ENCODE measurements at regions not wholly inside any gene's neighbourhood (a gene's known extent, or its start where the extent isn't known, plus 50 kb on each side); places are given as distances from the start of the nearest gene placed in this dataset.

- no peak for DNase-seq (ENCODE audit: low spot score)
Measured at GRCh38 chr10:61356354-61356753, 96.8 kb downstream of the TMEM26 start.

DNA sequence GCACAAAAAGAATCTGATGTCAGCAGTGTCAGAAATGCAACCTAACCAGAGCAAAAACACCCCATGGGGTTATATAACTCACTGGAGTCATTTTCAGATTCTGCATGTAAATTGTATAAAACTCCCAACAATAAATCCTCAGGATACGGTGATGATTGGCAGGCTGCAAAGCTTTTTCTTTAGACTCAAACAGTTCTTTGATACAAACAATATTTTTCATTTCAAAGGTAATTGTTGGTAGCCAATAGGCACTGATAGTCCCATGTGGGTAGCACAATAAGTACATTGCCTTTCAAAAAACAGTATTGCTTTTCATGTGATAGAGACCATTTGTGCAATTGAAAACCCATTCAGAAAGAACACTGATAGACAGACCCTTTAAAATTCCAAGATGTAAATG is 98.0 kb downstream of the TMEM26 start:
- no peak for DNase-seq (ENCODE audit: low spot score)

DNA sequence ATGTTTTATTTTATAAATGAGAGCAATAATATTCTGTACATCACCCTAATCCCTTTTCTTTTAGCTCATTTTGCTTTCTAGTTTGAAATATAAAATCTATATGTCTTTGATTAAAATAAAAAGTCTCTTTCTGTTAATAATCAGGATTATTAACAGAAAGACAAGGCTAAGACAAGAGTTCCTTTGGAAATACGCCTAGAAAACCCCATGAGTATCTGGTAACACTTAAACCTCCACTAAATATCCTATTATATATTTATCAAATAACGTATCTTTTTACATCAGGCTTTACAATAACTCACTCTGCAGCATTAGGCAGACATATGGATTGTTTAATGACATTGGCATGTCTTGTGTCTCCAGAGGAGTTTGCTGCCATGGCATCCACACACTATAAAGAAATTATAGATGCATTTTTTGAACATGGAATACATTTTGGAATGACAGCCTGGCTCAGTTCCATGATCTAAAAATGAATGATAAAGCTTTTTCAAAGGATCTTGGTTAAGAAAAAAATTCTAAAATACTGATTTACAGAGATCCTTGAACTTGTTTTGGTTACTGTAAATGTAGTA is 98.7 kb downstream of the TMEM26 start:
- DNase-seq (ENCODE audit: low spot score) = no peak

GRCh38 chr10:61350794-61351193 is 102.4 kb downstream of the TMEM26 start:
- DNase-seq (ENCODE audit: low spot score) = no peak

- no peak for DNase-seq (ENCODE audit: low spot score)
Measured at GRCh38 chr10:61350068-61350467, 103.1 kb downstream of the TMEM26 start.

GRCh38 chr10:61346796-61347413 is 106.3 kb downstream of the TMEM26 start:
- no peak for DNase-seq (ENCODE audit: low spot score)

DNA sequence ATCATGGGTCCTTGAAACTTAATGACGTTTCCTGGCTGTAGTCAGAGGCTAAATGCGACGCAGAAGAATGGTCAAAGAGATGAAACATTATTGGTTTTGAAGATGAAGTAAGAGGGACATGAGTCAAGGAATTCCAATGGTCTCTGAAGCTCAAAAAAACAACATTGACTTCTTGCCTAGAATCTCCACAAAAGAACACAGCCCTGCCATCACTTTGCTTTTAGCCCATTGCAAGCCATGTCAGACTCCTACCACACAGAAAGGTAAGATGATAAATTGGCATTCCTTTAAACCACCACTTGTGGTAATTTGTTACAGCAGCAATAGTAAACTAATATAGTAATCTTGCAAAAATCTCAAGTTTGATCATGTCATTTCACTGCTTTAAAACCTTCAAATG is 109.4 kb downstream of the TMEM26 start:
- no peak for DNase-seq (ENCODE audit: low spot score)

DNA sequence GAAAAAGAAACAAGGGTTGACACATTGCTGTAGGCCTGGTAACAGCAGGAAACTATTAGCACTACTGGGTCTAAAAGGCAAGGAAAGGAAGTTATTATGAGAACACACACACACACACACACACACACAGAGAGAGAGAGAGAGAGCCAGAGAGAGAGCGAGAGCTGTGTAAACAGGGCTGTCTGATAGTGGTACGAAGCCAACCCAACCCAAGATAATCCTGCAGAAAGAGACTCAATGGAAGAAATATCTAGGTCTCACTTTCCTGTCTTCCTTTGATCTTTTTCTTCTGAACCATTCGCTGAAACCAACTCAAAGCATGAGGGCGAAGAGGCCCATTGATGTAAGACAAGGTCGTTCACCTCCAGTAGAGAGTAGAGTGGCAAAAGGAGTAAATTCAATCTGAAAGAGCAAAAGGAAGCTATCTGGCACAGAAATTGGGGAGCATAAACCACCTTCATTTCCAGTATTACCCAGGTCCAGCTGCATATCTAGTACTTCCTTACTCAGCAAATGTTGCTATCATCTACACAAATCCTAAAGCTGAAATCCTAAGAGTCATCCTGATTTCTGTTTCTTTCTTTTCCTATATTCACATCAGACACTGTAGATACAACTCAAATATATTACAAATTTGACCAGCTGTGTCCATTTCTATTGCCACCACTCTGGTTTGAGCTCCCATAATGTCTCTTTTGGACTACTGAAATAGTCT is 110.2 kb downstream of the TMEM26 start:
- no peak for DNase-seq (ENCODE audit: low spot score)

GRCh38 chr10:61341008-61341407 is 112.2 kb downstream of the TMEM26 start:
- no peak for DNase-seq (ENCODE audit: low spot score)

DNA sequence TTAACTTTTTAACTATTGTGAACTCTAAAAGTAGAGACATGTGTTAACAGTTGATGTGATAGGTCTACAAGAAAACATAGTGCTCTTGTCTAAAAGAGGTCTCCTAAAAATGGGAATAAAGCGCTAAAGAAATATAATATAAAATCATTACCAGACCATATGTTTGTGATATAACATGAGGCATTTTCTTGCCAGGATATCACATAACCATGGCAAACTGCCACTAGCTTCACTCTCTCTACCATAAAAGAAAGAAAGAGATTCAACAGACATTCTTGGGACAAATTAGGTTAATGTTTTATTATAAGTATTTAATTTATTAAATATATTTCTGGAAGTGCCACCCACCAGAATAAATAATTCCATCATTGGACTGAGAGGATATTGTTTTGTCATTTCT is 115.0 kb downstream of the TMEM26 start:
- DNase-seq (ENCODE audit: low spot score) = no peak

GRCh38 chr10:61337741-61338140 is 115.4 kb downstream of the TMEM26 start:
- no peak for DNase-seq (ENCODE audit: low spot score)

- DNase-seq (ENCODE audit: low spot score) = no peak
Measured at GRCh38 chr10:61336831-61337230, 116.3 kb downstream of the TMEM26 start.

DNA sequence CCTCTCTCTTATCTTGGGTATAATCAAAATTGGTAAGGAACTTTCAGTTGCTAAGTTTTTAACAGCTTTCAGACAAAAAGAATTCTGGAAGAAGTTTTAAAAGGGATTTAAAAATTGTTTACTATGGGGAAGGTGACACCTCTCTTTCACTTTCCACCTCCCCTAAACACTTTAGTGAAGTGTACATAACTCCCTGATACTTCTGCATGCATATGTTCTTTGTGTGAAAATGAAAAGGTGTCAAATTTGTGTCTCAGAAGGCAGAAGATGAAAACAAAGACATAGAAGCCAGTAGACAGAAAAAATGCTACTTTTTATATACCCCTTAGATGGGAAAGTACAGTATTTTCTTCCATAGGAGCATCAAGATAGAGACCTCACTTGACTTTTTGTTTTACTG is 117.8 kb downstream of the TMEM26 start:
- no peak for DNase-seq (ENCODE audit: low spot score)

DNA sequence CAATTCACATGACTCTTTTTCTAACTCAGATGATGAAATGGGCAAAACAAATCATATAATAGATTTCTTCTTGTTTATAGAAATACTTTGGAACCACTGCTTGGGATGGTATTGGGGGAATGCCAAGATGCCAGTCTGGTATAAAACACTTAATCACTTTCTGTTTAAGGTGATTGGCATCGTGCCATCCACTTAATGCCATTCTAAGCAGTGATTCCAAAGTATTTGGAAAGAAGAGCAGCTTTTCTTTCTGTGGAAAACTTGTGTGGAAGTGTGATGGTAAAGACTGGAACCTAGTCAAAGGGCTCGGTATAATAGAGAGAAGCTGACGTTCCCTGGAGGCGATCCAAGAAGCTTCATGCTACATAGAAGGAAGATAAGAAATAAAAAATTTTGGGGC is 120.6 kb downstream of the TMEM26 start:
- no peak for DNase-seq (ENCODE audit: low spot score)

DNA sequence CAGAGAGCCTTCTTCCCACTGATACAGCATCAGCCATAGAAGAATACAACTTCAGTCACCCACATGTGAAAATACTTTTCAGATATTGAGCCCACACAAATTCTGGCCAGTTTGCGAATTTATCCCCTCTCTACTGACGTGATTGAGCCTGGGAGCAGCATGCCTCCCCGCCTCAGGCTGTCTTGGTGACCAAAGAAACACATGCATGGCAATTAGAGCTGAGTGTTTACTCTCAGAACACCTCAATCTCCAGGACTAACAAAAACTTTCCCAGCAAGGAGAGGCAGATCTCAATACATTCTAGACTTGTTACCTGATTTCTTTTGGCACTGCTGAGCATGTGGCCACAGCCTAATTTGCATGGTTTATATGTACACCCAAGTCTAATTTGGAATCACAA is 122.5 kb downstream of the TMEM26 start:
- DNase-seq (ENCODE audit: low spot score) = no peak

DNA sequence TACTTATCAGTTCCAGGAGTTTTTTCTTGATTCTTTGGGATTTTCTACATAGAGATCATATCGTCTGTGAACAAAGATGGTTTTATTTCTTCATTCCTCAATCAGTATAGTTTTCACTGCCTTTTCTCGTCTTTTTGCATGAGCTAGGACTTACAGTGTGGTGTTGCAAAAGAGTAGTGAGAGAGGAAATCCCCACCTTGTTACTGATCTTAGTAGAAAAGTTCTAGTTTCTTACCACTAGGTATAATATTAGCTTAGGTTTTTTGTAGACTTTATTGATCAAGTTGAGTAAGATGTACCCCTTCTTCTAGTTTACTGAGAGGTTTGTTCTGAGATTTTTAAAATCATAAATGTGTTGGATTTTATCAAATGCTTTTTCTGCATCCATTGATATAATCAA is 123.3 kb downstream of the TMEM26 start:
- no peak for DNase-seq (ENCODE audit: low spot score)

DNA sequence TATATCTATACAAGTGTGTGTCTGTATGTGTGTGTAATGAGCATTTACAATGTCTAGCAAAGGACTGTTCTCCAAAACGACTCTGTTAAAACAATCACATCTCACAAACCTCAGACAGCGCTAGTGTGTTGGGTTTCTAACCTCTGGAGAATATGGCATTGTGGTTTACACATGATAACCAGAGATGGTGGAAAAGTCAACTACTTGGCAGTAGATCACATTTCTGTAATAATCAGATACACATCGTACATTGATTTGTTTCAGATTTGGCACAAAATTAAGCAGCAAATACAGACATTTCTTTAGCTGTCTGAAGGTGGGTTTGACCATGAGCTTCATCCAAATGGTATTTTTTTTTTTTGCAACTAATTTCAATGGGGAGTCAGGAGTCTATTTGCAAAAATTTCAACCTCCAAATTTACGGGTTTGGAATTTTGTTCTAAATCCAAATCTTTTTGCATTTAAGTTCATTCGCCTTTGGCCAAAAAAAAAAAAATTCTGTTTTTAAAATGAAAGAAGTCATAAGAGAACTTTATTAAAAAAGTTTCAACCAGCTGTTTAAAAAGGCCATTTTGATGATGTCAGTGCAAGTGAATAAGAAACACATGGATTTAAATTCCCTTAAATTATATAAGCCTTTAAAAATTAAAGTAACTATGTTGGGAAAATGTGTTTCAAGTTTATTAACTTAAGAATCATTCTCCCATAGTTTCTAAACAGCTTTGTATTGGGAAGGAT is 127.8 kb downstream of the TMEM26 start:
- DNase-seq (ENCODE audit: low spot score) = no peak

- no peak for DNase-seq (ENCODE audit: low spot score)
Measured at GRCh38 chr10:61323726-61324125, 129.5 kb downstream of the TMEM26 start.

GRCh38 chr10:61321041-61321857 is 131.9 kb downstream of the TMEM26 start:
- DNase-seq (ENCODE audit: low spot score) = no peak

GRCh38 chr10:61320257-61320587 is 133.0 kb downstream of the TMEM26 start:
- no peak for DNase-seq (ENCODE audit: low spot score)

DNA sequence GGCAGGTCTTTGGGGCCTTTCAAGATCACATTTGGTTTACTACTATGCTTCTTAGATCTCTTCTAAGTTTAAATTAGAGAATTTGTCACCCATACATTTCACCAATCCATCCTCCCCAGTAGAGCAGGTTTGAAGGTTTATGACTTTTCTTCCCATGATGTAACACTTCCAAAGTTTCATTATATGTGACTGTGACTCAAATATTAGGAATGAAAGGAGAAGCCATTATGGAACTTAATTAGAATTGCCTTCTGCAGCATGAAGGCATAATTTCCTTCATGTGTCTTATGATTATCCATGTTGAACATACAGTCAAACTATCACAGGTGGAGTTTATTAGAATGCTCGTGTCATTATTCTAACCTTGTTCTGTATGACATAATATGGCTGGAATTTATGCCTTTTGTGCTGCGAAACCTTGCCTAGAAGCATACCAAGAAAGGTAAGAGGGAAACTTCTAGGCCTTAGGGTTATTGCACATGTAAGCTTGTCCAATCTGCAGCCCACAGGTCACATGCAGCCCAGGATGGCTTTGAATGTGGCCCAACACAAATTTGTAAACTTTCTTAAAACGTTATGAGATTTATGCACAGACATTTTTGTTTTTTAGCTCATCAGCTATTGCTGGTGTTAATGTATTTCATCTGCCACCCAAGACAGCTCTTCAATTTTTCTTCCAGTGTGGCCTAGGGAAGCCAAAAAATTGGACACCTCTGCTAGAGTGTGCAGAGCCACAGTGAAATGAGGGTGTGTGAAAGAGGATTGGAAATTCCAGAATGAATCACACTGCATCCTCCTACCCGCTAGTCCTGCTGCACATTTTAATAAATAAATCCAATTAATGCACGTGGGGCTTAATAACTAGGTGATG is 133.6 kb downstream of the TMEM26 start:
- no peak for DNase-seq (ENCODE audit: low spot score)

Measured in AG20443 (cell line).